ENCODE measurements at regions not wholly inside any gene's neighbourhood (a gene's known extent, or its start where the extent isn't known, plus 50 kb on each side); places are given as distances from the start of the nearest gene placed in this dataset.

DNA sequence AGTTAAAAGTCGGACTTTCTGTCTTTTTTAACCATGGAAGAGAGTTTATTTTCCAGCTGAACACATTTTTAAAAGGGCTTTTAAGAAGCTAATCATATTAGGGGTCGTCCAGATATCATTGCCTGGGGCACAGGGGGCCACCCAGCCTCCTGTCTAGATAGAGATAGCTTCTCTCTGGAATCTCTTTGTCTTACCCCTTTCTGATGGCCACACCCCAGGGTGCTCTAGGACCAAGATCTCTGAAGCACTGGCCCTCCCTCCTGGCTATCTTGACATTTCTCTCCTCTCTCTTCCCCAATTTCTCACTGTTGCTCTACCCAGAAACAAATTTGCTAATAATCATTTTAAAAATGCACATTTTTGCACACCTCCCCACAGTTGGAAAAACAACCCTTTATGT lies 204.4 kb downstream of the NXNL2 start:
- no peak overlapping the region for H3K4me3 ChIP-seq (ENCODE audit: control insufficient read depth, low read depth, low read length)
- TF ChIP-seq, protein P1, sequence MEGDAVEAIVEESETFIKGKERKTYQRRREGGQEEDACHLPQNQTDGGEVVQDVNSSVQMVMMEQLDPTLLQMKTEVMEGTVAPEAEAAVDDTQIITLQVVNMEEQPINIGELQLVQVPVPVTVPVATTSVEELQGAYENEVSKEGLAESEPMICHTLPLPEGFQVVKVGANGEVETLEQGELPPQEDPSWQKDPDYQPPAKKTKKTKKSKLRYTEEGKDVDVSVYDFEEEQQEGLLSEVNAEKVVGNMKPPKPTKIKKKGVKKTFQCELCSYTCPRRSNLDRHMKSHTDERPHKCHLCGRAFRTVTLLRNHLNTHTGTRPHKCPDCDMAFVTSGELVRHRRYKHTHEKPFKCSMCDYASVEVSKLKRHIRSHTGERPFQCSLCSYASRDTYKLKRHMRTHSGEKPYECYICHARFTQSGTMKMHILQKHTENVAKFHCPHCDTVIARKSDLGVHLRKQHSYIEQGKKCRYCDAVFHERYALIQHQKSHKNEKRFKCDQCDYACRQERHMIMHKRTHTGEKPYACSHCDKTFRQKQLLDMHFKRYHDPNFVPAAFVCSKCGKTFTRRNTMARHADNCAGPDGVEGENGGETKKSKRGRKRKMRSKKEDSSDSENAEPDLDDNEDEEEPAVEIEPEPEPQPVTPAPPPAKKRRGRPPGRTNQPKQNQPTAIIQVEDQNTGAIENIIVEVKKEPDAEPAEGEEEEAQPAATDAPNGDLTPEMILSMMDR (conservative IDR thresholded peaks at IDR 0.05; ENCODE audit: control insufficient read depth, insufficient read depth, low read depth, low read length): no peak
- DNase-seq (ENCODE audit: low read depth): no peak

DNA sequence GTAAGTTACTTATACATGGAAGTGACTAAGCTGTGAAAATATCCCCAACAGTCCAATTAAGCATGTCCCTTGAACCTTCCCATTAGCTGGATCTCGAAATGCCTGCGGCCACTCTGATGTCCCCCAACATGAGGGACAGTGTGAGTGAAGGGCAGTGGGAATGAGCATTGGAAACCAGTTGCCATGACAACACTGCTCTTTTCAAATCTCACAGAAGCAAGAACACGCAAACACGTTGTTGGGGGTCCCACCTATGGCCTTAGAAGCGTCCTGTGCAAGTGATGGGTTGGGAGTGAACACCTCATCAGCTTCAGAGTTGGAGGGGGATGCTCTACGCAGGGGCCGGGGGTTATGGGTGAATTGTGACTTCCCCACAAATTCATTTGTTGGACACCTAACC lies 205.9 kb downstream of the NXNL2 start:
- TF ChIP-seq, protein P1 (conservative IDR thresholded peaks at IDR 0.05; ENCODE audit: control insufficient read depth, insufficient read depth, low read depth, low read length): no peak

DNA sequence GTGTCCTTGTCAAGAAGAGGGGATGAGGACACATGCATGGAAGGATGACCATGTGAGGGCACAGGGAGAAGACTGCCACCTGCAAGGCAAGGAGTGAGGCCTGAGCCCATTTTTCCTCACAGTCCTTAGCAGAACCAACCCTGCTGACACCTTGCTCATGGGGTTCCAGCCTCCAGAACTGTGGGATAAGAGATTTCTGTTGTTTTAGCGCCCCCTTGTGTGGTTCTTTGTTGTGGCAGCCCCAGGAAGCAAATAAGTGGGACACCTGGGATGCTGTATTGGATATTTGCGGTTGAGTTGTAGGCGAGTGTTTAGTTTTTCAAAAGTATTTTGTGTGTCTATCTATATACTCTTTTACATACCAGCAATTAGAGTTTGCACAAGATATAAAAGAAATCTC lies 206.4 kb downstream of the NXNL2 start:
- TF ChIP-seq, protein P1 (conservative IDR thresholded peaks at IDR 0.05; ENCODE audit: control insufficient read depth, insufficient read depth, low read depth, low read length): peak; percentile 56
- peak; percentile 58 for DNase-seq (ENCODE audit: low read depth)
- H3K4me3 ChIP-seq (ENCODE audit: control insufficient read depth, low read depth, low read length): no peak overlapping the region

More for the DNA sequence above, 205.9 kb downstream of the NXNL2 start:
- H3K4me3 ChIP-seq (ENCODE audit: control insufficient read depth, low read depth, low read length): no peak overlapping the region
- no peak for DNase-seq (ENCODE audit: low read depth)

DNA sequence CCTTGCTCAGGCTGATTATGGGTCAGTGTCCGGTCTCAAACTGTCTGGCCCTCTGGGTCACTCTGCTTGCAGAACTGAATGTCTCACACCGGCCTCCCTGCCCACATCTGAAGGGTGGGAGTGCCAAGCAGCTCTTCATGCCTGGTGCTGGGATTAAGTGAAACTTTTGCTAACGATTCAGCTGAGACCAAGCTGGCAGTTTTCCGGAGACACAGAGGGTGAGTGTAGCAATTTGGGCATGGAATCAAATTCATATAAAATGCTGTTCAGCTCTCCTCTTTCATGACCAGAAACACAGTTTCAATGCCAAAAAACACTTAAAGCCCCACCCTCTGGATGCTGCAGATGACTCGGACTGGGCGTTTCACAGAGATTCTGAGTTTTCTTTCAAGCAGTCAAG lies 207.5 kb downstream of the NXNL2 start:
- peak; percentile 94 for DNase-seq (ENCODE audit: low read depth)

DNA sequence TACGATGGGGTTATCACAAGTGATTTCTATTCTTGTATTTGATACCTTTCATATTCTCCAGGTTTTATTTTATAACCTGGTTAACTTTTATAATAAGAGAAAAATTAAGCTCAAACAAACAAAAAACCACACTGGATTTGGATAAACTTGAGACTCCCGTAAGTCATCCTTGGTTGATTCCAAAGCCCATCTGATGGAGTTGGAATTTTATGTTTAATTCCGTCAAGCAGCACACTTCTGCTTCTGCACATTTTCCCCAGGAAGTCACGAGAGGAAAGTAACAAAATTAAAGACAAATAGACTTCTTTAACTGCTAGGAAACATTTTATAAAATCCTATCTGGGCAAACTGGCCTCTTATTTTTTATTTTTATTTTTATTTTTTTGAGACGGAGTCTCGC lies 207.9 kb downstream of the NXNL2 start:
- TF ChIP-seq, protein P1 (conservative IDR thresholded peaks at IDR 0.05; ENCODE audit: control insufficient read depth, insufficient read depth, low read depth, low read length): no peak
- H3K4me3 ChIP-seq (ENCODE audit: control insufficient read depth, low read depth, low read length): no peak overlapping the region
- DNase-seq (ENCODE audit: low read depth): no peak

More for the DNA sequence above, 207.5 kb downstream of the NXNL2 start:
- TF ChIP-seq, protein P1 (conservative IDR thresholded peaks at IDR 0.05; ENCODE audit: control insufficient read depth, insufficient read depth, low read depth, low read length): no peak
- H3K4me3 ChIP-seq (ENCODE audit: control insufficient read depth, low read depth, low read length): no peak overlapping the region

DNA sequence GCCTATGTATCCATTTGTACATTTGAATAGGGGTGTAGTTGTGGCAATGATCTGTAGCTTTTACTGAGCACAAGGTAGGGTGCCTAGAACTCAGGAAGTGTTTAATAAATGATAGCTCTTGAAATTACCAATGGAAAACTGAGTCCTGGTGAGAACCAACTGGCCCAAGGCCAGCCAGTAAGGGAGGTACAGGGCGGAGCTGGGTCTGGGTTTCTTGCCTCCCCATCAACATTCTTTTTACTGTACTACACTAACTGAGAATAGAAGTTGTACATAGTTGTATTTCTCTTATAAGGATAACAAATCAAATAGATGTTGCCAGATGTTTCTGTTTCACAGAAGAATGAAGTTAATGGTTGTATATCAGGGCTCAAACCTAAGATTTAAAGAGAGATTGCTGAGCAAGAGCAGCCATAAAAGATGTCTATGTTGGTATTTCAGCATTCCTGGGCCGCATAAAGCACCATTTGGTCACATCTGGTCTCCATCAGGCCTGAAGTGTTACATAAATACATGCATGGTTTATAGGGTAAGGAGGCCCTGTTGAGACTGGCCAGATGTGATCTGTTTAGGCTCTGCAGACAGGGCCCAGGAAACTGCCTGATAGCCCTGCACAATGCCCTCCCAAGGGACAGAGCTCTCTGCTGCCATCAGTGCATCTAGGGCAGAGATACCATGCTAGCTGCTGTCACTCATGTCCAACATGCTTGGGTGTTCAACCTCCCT lies 210.5 kb downstream of the NXNL2 start:
- H3K4me3 ChIP-seq (ENCODE audit: control insufficient read depth, low read depth, low read length): no peak overlapping the region
- DNase-seq (ENCODE audit: low read depth): peak; percentile 97
- TF ChIP-seq, protein P1 (conservative IDR thresholded peaks at IDR 0.05; ENCODE audit: control insufficient read depth, insufficient read depth, low read depth, low read length): no peak

All from fibroblast of mammary gland (primary cell).